GM21529 (cell line): ENCODE measurements at regions not wholly inside any gene's neighbourhood (a gene's known extent, or its start where the extent isn't known, plus 50 kb on each side); places are given as distances from the start of the nearest gene placed in this dataset.
A peak's percentile ranks its signal among the peaks of the same experiment; 100 is the strongest.
"Not testable (repeated sequence)": the region's sequence is repeated elsewhere in the genome, so short reads cannot be mapped to it uniquely, and the experiment has no call there.

Experiments
- ATAC-seq: cut with Tn5 transposase; IDR thresholded peaks from one replicate; pipeline ENCODE4 v1.9.1; 2021; ENCODE audit not compliant: unreplicated experiment

DNA sequence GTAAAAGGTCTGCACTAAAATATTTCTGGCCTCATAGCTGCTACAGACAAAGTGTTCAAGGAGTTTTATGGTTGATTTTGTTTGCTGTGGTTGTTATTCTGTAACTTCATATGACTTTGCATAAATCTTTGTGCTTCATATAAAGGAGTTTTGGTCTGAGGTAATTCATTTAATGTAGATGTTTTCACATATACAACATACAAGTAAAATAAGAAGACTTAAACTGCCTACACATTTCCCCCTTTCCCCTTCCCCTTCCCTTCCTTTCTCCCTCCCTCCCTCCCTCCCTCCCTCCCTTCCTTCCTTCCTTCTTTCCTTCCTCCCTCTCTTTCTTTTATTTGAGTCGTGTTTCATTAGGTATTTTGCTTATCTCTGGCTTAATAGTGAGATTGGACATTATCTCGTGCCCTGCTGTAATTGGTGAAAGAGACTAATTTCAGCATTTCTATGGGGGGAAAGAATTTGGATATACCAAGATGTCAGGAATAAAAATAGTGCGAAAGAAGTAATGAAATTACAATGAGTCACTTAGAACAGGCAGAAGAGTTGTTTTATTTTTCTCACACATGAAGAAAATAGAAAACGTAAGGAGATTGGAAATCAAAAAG is 144.9 kb upstream of the MAD2L1 start:
- no peak for ATAC-seq

DNA sequence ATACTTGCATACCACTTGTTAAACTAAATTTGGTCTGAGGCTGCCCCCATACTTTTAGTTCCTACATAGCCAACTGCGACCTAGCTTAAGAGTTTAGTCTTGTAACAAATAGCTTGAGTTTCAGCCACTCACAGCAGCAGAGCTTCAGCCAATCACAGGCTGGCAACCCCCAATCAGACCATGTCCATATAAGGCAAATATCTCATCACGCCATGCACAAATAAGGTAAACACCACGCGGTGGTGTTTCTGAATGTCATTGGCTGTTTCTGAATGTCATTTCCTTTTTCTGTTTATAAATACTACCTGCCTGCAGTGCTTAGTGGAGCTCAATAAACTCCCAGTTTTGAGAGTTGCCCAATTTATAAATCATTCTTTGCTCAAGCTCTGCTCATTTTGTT is 143.1 kb upstream of the MAD2L1 start:
- ATAC-seq, result no peak

DNA sequence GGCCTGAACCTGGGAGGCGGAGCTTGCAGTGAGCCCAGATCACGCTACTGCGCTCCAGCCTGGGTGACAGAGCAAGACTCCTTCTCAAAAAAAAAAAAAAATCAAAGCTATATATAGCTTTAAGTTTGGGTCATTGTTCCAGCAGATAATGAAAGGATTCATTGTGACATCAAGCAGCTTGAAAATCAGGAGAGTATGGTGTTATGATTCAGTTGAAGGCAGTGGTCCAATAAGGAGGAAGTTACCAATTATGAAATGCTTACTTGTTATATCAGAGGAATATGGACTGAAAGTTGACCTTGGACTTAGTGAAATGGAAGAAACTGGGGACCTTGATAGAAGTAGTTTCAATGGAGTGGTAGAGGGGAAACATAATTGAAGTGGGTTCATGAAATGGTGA is 140.4 kb upstream of the MAD2L1 start:
- ATAC-seq, result no peak

DNA sequence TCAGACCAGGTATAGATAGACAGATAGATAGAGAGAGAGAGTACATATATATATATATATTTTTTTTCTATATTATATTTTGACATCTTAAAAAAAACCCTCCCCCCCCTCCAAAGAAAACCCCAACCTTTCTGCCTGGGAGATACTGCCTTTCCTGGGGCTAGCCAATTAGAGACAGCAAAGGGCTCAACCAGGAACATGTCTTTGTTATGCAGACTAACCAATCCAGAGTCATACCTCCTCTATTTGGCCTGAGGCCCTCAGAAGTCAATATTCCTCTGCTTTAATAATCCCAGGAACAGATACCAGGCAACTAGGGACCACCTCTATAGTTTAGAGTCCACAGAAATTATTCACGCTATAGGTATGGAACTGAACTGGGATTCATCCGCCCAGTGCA is 135.6 kb upstream of the MAD2L1 start:
- no peak for ATAC-seq

DNA sequence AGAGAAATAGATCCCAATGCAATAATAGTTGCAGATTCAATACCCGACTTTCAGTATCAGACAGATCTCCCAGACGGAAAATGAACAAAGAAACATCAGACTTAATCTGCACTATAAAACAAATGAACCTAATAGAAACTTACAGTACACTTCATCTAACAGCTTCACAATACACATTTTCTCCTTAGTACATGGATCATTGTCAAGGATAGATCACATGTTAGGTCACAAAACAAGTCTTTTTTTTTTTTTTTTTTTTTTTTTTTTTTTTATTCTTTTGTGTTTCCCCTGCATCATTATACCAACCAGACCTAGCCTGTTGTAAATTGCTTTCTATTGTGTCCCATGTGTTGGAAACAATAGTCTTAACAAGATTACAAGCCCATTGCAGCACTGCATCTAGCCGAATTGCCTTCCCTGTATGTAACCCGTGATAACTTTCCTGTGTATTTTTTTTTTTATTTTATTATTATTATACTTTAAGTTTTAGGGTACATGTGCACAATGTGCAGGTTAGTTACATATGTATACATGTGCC is 134.0 kb upstream of the MAD2L1 start:
- not testable (repeated sequence) for ATAC-seq

DNA sequence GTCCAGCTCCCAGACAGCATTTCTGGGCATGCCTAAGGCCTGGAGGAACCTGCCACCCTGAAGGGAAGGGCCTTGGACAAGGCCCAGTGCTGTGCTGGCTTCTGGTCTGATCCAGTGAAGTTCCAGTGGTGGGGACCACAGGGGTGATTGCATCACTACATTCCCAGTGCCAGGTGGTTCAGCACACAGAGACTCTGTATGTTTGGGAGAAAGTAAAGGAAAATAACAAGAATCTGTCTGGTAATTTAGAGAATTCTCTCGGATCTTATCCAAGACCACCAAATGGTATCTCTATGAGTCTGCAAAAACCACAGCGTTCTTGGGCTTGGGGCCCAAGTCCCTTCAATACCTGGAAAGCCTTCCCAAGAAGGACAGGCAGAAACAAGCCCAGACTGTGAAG is 131.8 kb upstream of the MAD2L1 start:
- no peak for ATAC-seq

DNA sequence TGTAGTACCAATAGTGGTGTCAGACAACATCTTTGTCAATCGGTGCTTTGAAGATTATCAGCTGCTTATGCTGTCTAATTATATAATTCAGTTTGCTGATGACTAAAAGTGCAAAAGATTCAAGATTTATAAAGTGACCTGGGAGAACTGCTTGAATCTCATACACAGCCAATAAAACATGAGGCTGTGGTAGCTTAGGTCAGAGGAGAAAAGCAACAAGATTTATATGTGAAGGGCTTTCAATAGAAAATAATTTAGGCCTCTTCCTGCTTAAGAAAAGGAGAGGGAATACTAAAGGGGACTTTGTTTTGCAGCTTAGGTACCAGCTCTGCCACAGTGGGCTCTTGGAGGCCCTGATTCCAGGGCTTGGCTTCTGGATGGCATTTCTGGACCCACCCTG is 111.0 kb upstream of the MAD2L1 start:
- ATAC-seq, result no peak

DNA sequence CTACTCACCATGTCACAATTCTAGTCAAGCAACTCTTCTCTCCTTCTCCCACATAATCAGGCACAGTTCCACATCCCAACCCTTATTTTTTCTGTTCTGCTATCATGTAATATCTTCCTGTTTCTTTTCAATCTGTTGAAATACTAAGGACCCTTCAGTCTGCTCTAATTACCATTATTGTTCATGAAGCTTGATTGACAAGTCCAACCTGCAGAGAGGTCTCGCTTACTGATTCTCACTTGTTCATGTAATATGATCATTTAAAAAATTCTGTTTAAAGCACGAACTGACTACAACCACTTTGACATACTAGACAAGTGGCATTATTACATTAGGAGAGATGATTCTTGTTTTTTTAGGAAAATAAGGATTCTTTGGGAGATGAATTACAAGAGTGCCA is 108.6 kb upstream of the MAD2L1 start:
- no peak for ATAC-seq

DNA sequence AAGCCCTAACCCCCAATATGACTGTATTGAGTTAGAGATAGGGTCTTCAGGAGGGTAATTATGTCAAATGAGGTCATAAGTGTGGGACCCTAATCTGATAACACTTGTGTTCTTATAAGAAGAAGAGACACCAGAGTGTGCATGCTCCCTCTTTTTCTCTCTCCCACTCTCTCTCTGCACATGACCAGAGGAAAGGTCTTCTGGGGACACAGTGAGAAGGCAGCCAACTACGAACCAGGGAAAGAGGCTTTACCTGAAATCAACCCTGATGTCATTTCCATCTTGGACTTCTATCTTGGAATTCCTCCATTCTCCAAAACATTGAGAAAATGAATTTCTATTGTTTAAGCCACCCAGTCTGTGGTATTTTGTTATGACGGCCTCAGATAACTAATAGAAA is 97.2 kb upstream of the MAD2L1 start:
- ATAC-seq, result no peak

DNA sequence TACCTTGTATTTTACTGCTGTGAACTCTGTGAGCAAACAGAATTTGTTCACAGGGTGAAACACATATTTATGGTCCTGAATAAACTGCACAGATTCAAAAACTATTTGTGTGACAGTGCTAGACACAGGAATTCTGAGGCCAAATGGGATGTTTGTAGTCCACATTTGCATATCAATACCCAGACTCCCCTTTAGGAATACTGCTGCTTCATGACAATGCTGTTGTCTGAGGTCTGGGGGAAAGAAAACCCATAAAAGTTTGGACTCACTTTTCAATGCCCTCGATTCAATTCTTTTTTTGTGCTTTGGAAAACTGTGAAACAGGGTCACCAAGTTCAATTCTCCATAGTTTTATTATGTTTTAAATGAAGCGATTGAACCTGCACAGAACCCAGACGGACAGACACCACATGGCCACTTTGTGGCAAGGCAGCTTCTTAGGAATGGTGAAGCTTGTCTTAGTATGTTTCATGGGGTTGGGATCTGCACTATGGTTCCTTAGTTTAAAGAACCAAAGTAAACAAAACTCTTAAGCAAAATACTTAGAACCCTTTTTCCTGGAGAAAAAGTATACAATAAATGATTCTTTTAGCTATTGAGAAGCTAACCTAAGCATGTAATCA is 92.3 kb upstream of the MAD2L1 start:
- ATAC-seq, result no peak

DNA sequence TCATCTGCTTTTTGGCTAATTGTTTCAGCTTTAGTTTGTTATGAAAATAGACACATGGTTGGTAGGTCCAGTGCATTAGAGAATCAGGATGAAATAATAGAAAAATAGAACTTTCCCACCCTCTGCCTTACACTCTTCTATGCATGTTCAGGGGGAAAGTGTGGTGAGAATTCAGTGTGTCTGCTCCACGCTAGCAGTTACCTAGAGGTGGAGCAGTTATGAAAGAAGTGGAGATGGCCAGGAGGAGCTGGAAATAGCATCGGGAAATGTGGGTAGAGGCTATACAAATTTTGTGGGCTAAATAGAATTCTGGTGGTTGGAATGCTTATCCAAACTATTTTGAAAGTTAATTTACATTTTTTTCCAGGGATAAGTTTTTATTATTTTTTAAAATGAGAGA is 91.4 kb upstream of the MAD2L1 start:
- ATAC-seq, result no peak

DNA sequence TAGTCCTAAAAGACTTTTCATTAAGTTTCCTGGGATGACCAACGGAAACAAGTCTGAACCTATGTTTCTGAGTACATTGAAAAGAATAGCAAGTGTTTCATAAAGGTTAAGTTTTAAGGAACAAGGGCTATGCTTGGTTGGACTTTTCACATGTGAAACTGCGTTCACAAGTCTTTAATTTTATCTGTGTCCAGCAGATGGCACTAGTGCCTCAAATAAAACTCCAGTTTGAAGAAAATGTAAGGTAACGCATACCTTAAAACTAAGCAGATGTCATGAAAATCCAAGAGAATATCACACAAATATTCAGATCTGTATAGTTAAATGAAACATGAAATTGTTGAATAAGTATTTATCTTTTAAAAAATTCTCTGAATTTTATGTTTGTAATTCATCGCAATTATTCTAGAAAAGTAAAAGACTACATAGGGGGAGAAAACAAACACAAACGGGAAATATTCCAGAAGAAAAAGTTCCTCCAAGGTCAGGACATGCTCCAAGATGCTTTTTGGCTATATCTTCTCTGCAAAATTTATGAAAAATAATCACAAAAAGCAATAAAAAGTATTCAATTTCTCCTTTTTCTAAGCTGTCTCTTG is 89.6 kb upstream of the MAD2L1 start:
- peak; percentile 89 for ATAC-seq

DNA sequence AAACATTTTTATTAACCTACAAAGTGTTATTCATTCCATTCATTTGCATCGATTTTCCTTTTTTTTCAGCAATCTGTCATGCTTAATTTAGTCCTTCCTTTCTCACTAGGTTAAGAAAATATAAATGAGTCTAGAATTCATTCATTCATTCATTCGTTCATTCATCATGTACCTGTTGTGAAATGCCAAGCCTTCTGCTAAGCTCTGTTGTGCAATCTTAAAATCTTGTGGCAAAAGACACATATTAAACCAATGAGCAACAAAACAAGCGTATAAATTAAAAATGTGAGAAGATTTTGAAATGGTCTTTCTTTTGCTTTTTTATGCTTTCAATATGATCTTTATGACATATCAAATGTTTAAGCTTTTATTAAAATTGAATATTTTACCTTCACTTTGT is 88.6 kb upstream of the MAD2L1 start:
- no peak for ATAC-seq

DNA sequence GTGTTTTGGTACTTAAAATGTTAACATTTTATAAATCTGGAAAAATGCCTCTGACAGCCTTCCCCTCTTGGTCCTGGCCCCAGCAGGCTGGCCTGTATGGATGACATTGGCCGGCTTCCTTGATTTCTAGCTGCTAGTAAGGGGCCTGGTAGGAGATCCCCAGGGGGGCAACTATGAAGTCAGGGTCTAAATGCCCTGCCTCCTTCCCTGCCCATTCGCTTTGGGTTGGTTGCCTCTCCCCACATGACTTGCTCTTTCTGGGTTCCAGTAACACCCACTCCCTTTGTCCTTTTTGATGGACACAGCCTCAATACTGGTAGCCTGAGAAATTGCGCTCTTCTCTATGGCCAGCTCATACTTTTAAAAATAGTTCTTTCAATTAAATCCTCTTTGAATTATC is 78.0 kb upstream of the MAD2L1 start:
- ATAC-seq, result no peak

DNA sequence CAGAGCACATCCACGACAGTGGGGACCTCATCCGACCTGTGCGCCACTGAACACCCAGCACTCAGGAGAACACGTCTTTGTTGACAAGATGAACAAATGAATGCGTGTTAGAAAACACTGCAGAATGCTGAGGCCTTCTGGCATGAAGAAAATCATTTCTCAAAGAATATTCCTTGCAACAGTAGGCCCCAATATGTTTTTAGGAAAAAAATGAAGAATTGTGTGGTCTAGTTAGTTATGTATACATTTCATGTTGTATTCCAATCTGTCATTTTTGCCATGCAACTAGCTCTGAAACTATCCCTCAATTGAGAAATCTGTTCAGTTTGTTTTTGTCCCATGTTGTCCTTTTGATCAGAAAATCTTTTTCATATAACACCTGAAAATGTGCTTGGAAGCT is 77.4 kb upstream of the MAD2L1 start:
- ATAC-seq, result no peak

DNA sequence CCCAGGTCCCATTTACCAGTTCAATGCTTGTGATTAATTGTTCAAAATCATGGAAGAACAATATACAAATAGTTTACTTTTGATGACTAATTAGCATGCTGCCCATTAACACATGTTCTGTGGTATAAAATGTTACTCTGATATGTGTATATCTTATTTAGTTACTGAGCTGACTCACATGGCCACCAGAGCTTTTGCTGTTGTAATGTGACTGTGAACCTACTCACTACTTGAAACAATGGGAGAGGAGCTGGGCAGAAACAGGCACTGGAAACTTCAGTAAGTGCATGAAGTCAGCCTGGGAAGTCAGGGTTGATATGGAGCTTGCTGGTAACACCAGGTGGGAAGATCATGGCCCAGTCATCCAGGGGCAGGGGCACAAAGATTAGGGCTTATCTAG is 72.7 kb upstream of the MAD2L1 start:
- ATAC-seq, result no peak

DNA sequence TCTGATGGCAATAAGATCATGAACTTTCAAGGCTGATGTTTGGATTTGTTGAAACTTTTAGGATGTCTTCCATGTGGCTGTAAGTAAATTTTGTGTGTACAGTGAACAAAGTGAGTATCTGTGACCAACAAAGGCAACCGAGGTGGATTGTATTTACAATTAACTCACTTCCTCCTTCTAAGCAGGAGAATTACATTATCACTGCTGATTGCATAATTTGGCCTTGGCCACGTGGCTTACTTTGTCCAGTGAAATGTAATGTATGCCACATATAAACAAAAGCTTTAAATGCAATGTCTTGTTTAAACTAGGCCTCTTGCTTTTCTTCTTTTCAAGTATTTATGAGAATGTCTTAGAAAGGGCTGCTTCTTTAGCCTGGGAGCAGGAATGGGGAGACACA is 66.3 kb upstream of the MAD2L1 start:
- no peak for ATAC-seq

DNA sequence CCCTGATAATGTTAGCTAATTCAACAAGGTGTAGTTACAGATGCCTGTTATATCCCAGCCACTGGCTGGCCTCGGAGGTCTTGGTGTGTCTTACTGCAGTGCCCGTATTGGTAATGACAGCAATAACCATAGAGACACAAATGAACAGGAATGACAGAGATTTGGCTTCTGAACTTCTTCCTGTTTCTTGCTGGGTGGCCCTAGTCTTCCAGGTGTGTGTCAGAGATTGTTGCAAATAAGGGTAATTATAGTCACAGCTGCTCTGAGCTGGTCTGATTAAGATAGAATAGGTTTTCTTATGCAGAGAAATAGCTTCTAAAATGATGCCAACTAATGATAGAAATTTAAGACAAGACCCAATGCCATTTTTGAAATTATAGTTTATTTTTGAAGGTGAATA is 64.1 kb upstream of the MAD2L1 start:
- no peak for ATAC-seq
